ENCODE measurements at regions not wholly inside any gene's neighbourhood (a gene's known extent, or its start where the extent isn't known, plus 50 kb on each side); places are given as distances from the start of the nearest gene placed in this dataset.

DNA sequence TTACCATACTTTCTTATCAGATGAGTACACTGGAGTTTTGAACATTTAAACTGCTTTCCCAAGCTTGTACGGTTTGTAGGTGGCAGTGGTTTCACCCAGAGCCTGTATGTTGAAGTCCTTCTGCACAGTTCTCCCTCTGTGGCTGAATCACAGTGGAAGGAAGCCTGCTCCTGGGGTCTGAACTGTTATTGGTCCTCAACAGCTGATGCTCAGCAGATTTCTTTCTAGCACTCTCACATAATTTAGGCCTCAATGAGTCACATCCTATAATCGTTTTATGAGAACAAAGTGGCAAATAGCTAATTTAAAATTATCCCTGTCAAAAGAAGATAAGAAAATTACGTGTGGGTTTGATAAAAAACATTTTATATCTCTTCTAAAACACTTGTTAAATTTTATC, 229.7 kb downstream of the TLE4 start:
- in situ Hi-C loops (cut with MboI; ENCODE audit: low pct_unique_long_range_greater_than_20kb, low sequenced_read_pairs): no loop called here

DNA sequence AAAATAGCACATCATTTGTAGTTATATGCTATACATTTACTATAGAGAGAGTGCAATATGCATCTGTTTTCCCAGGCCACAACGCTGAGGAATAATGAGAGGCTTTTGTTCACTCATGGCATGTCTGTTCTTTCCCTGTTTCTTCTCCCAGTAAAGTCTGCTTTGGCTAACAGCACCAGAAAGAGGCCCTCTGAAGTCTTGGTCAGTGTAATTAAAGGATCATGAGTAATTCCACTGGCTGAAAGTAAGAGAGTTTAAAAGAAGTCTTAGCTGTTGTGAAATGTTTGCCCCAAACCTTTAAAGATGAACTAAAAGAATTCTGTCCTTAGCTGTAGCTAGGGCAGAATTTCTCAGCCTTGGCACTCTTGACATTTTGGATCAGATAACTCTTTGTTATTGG, 228.8 kb downstream of the TLE4 start:
- DNase-seq: no peak
- in situ Hi-C loops (cut with MboI; ENCODE audit: low pct_unique_long_range_greater_than_20kb, low sequenced_read_pairs): no loop called here

More for the DNA sequence above, 229.7 kb downstream of the TLE4 start:
- DNase-seq: no peak

DNA sequence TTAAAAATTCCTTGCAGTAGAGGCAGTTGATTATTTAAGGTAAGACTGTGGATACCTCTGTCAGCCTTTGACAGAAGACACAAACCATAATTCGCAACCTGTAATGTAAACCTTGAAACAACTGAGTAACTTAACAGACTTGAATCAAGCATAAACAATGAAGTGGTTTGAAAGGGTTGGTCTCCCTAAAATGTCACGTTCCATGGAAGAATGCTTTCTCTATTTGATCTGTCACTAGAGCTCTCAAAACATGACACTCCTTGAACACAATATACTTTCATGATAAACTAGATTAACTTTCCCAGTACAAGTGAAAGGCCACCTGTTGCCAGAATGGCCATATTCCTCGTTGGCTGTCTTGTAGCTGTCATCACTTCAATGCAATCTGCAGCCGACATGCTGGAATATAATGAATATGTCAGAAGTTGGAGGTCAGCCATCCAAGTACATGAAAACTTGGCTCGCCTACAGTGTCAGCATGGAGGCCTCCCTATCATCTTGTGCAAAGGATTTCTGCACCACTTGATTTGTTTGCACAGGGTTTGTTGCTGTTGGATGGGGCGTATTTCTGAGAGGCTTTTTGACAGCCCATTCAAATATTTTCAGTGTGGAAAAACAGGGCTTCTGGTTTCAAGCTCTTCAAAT, 228.0 kb downstream of the TLE4 start:
- no peak for DNase-seq
- in situ Hi-C loops (cut with MboI; ENCODE audit: low pct_unique_long_range_greater_than_20kb, low sequenced_read_pairs): no loop called here

DNA sequence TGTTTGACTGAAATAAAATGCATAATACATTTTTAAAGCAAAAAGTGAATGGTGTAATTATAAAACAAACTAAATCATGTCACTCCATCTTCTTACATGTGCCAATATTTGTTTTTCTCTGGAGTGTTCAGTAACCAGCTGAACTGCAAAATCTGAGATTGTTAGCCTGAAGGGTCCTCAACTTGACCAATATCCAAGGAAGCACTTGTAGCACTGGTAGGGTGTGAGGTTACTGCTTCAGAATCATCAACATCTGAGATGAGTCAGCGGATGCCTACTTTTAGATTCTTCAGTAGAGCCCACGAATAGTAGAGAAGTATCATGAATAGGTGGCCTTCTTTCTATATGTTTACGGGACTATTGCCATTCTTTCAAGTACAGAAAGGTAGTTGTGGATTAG, 226.7 kb downstream of the TLE4 start:
- in situ Hi-C loops (cut with MboI; ENCODE audit: low pct_unique_long_range_greater_than_20kb, low sequenced_read_pairs): no loop called here
- DNase-seq: no peak

DNA sequence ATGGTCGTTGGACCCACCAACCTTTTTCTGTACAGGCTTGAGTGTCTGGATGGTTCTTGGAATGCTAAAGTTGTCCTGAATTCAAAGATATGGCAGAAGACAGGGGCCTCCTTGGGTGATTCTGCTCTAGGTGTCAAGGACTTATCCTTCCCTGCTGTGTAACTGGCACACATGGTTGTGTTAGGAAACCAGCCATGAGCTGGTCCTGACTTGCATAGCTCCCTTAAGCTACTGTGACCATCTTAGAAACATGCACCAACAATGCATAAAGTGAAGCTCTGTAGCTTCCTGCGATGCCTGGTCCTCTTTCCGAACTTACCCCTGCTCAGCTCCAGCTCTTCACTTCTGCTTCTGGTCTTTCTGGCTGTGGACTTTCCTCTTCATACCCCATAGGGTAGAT, 224.6 kb downstream of the TLE4 start:
- in situ Hi-C loops (cut with MboI; ENCODE audit: low pct_unique_long_range_greater_than_20kb, low sequenced_read_pairs): no loop called here
- no peak for DNase-seq

DNA sequence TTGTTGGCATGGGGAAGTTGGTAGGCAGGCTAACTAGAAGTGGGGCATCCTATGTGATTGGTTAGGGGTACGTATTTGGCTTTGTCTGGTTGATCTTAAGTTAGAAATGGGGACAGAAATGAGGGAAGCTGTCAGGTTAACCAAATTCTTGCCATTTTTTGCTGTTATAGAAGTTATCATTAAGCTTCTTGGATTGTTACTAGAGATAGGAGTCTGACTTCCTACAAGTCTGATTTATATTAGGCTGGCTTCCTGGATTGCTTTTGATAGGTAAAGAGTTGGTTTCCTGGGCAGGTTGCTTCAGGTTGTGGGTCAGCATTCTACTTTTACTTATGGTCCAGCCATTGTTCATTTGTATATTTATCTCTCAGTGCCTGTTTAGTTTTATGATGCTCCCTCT, 216.9 kb downstream of the TLE4 start:
- in situ Hi-C loops (cut with MboI; ENCODE audit: low pct_unique_long_range_greater_than_20kb, low sequenced_read_pairs): no loop called here

DNA sequence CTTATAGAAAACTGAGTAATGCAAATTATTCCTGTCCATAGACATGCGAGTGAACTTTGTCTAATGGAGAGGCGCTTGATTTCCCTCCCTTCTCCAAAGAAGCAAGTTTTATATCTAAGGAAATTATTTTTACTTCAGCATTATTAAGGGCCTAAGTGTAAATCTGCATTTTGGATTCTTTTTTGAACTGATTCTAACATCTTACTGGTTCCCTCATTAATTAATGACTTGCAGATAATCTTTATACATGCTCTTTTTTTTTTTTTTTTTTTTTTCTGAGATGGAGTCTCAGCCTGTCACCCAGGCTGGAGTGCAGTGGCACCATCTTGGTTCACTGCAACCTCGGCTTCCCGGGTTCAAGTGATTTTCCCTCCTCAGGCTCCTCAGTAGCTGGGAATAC, 209.5 kb downstream of the TLE4 start:
- no peak for DNase-seq
- in situ Hi-C loops (cut with MboI; ENCODE audit: low pct_unique_long_range_greater_than_20kb, low sequenced_read_pairs): no loop called here

More for the DNA sequence above, 216.9 kb downstream of the TLE4 start:
- DNase-seq: no peak

DNA sequence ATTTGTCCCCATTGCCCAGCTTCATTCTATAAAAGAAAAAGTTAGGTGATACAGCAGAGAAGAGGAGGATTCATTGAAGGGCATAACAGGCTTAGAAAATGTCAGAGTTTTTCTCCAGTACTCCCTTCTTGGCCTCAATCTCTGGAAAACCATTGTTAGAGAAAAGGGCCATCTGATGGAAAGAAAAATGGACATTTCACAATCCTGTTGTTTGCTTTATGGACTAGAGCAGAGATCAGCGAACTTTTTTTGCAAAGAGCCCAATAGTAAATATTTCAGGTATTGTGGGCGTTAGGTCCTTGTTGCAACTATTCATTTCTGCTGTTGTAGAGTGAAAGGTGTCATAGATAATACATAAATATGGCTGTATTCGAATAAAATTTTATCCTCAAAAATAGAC, 208.8 kb downstream of the TLE4 start:
- in situ Hi-C loops (cut with MboI; ENCODE audit: low pct_unique_long_range_greater_than_20kb, low sequenced_read_pairs): no loop called here
- DNase-seq: no peak

DNA sequence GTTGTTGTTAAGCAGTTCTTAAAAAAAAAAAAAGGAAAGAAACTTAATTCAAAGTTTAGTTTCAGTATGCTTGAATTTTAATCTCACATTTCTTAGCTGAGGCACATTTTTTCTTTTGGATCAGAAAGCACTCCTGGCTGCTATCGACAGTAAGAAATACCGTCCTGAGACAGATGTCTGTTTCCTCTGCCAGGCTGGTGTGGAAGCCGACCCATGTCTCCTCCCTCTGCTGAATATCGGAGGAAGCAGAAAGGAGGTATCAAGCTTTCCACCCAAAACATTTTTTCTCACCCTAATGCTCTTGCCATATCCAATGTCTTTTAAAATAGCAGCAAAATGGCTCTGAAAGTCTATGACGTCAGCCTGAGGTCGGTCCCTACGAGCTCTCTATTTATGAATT, 208.1 kb downstream of the TLE4 start:
- in situ Hi-C loops (cut with MboI; ENCODE audit: low pct_unique_long_range_greater_than_20kb, low sequenced_read_pairs): no loop called here
- DNase-seq: no peak

DNA sequence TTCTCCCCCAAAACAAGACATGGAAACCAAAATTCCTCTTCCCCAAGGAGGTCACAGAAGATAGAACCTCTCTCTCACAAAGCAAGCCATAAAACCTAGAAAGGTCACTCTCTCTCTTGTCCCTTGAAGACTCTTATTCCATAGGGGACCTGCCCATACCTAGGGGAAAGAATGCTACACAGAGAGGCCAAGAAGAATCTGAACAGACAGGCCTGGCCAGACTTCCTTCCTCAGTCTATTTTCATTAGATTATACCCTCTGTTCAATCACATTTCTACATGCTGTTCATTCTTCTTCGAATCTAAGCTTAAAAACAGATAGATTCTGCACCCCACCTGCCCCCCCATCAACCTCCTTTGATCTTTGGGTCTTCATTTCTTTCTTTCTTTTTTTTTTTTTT, 206.8 kb downstream of the TLE4 start:
- DNase-seq: no peak
- in situ Hi-C loops (cut with MboI; ENCODE audit: low pct_unique_long_range_greater_than_20kb, low sequenced_read_pairs): no loop called here

DNA sequence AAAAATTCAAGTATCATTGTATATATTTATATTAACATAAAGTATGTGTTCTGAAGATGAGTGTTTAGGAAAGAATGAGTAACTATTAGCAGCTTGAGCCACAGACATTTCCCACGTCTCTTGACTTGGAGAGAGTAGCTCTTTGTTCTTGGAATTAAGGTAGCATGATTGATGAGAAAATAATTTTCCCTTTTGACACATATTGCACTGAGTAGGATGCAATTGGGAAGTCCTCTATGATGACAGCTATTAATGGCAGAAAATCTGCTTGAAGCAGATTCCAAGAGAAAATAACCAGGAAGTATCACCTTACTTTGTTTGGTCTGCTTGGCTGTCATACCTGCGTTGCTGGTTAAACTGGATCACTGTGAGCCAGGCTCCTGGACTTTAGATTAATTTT, 204.8 kb downstream of the TLE4 start:
- in situ Hi-C loops (cut with MboI; ENCODE audit: low pct_unique_long_range_greater_than_20kb, low sequenced_read_pairs): no loop called here
- no peak for DNase-seq
